ENCODE measurements at regions not wholly inside any gene's neighbourhood (a gene's known extent, or its start where the extent isn't known, plus 50 kb on each side); places are given as distances from the start of the nearest gene placed in this dataset.

- H3K9me3 Mint-ChIP-seq, result no peaks in the 10 kb centered on the region
- H3K36me3 Mint-ChIP-seq (ENCODE audit: low read depth), result no peaks in the 10 kb centered on the region
- no peaks in the 10 kb centered on the region for H3K27me3 Mint-ChIP-seq (ENCODE audit: low read depth)
- H3K4me1 Mint-ChIP-seq, result peaks cover 32% of the 10 kb centered on the region
- no peak overlapping the region for H3K27ac Mint-ChIP-seq (ENCODE audit: unreplicated experiment)
- H3K4me3 Mint-ChIP-seq, result no peak overlapping the region
- no peak for DNase-seq (ENCODE audit: low read depth, low spot score)
- peak; percentile 99 for TF ChIP-seq CTCF (conservative IDR thresholded peaks at IDR 0.05)
Observed at GRCh38 chr10:53601260-53601875, 828.8 kb upstream of the MBL2 start.

- Mint-ChIP-seq H3K4me3 (peak overlapping the region; percentile 1), H3K9me3 (no peaks in the 10 kb centered on the region), H3K27me3 (ENCODE audit: low read depth) (no peaks in the 10 kb centered on the region), H3K36me3 (ENCODE audit: low read depth) (peaks cover 4% of the 10 kb centered on the region), H3K27ac (ENCODE audit: unreplicated experiment) (peak overlapping the region; percentile 35), H3K4me1 (peaks cover 40% of the 10 kb centered on the region)
- no peak for TF ChIP-seq CTCF (conservative IDR thresholded peaks at IDR 0.05)
- no peak for DNase-seq (ENCODE audit: low read depth, low spot score)
Observed at GRCh38 chr10:53598914-53599313, 826.3 kb upstream of the MBL2 start.

- no peak for DNase-seq (ENCODE audit: low read depth, low spot score)
- peaks cover 40% of the 10 kb centered on the region for H3K4me1 Mint-ChIP-seq
- no peak for TF ChIP-seq CTCF (conservative IDR thresholded peaks at IDR 0.05)
- no peaks in the 10 kb centered on the region for H3K9me3 Mint-ChIP-seq
- no peaks in the 10 kb centered on the region for H3K27me3 Mint-ChIP-seq (ENCODE audit: low read depth)
- peaks cover 5% of the 10 kb centered on the region for H3K36me3 Mint-ChIP-seq (ENCODE audit: low read depth)
- peak overlapping the region; percentile 64 for H3K27ac Mint-ChIP-seq (ENCODE audit: unreplicated experiment)
- peak overlapping the region; percentile 13 for H3K4me3 Mint-ChIP-seq
Observed at GRCh38 chr10:53597835-53598251, 825.3 kb upstream of the MBL2 start.

GRCh38 chr10:53580465-53580864, 807.9 kb upstream of the MBL2 start:
- Mint-ChIP-seq H3K36me3 (ENCODE audit: low read depth) (peaks cover 2% of the 10 kb centered on the region), H3K27me3 (ENCODE audit: low read depth) (no peaks in the 10 kb centered on the region), H3K9me3 (peaks cover under 1% of the 10 kb centered on the region), H3K27ac (ENCODE audit: unreplicated experiment) (peak overlapping the region; percentile 35), H3K4me3 (no peak overlapping the region), H3K4me1 (no peaks in the 10 kb centered on the region)
- TF ChIP-seq CTCF (conservative IDR thresholded peaks at IDR 0.05), result peak; percentile 40
- DNase-seq (ENCODE audit: low read depth, low spot score), result no peak

- Mint-ChIP-seq H3K4me1 (no peaks in the 10 kb centered on the region), H3K4me3 (no peak overlapping the region)
Observed at GRCh38 chr10:53579773-53580172, 807.2 kb upstream of the MBL2 start.

More at GRCh38 chr10:53579773-53580172, 807.2 kb upstream of the MBL2 start:
- DNase-seq (ENCODE audit: low read depth, low spot score), result no peak
- no peak for TF ChIP-seq CTCF (conservative IDR thresholded peaks at IDR 0.05)
- H3K9me3 Mint-ChIP-seq, result peaks cover 3% of the 10 kb centered on the region
- H3K36me3 Mint-ChIP-seq (ENCODE audit: low read depth), result peaks cover 2% of the 10 kb centered on the region
- H3K27ac Mint-ChIP-seq (ENCODE audit: unreplicated experiment), result no peak overlapping the region
- no peaks in the 10 kb centered on the region for H3K27me3 Mint-ChIP-seq (ENCODE audit: low read depth)

All from neural crest cell (in vitro differentiated cells).